Endodermal cell (in vitro differentiated cells): ENCODE measurements at regions not wholly inside any gene's neighbourhood (a gene's known extent, or its start where the extent isn't known, plus 50 kb on each side); places are given as distances from the start of the nearest gene placed in this dataset.

ENCODE experiments used
- DNase-seq: peaks from one replicate; pipeline ENCODE4 v3.0.0-alpha.2; 2017
- H3K27ac ChIP-seq: 2 replicates; pipeline ENCODE4 v1.5.1; 2013; ENCODE audit warnings: mild to moderate bottlenecking, low read depth, low read length, moderate library complexity
- H3K27me3 ChIP-seq: 2 replicates; pipeline ENCODE4 v1.6.1; 2013; ENCODE audit warnings: mild to moderate bottlenecking, low read length, moderate library complexity; ENCODE audit not compliant: insufficient read depth, control insufficient read depth, poor library complexity, severe bottlenecking
- H3K36me3 ChIP-seq: 2 replicates; pipeline ENCODE4 v1.7.0; 2013; ENCODE audit warnings: mild to moderate bottlenecking, low read length, moderate library complexity; ENCODE audit not compliant: control insufficient read depth, insufficient read depth
- H3K4me1 ChIP-seq: one replicate; pipeline ENCODE4 v1.7.0; 2013; ENCODE audit warnings: low read length; ENCODE audit not compliant: control insufficient read depth, insufficient read depth
- H3K4me3 ChIP-seq: 2 replicates; pipeline ENCODE4 v1.5.1; 2013; ENCODE audit warnings: mild to moderate bottlenecking, low read length, moderate library complexity
- H3K9ac ChIP-seq: 2 replicates; pipeline ENCODE4 v1.6.1; 2013; ENCODE audit warnings: mild to moderate bottlenecking, low read length, moderate library complexity; ENCODE audit not compliant: poor library complexity, severe bottlenecking; ENCODE audit errors: extremely low read depth
- H3K9me3 ChIP-seq: 2 replicates; pipeline ENCODE4 v1.6.1; 2013; ENCODE audit warnings: mild to moderate bottlenecking, low read length, moderate library complexity; ENCODE audit not compliant: control insufficient read depth
- H3K27ac Mint-ChIP-seq: 2 replicates; pipeline ENCODE4 v1.8.0; 2020; ENCODE audit warnings: mixed read lengths
- H3K27me3 Mint-ChIP-seq: 2 replicates; pipeline ENCODE4 v1.8.0; 2021; ENCODE audit warnings: mild to moderate bottlenecking, mixed read lengths; ENCODE audit not compliant: insufficient read depth
- H3K36me3 Mint-ChIP-seq: 2 replicates; pipeline ENCODE4 v1.8.0; 2020; ENCODE audit warnings: low read depth, mixed read lengths
- H3K4me1 Mint-ChIP-seq: 2 replicates; pipeline ENCODE4 v1.8.0; 2020; ENCODE audit warnings: mixed read lengths
- H3K4me3 Mint-ChIP-seq: 2 replicates; pipeline ENCODE4 v1.8.0; 2020; ENCODE audit warnings: mild to moderate bottlenecking, moderate library complexity, mixed read lengths
- H3K9me3 Mint-ChIP-seq: 2 replicates; pipeline ENCODE4 v1.8.0; 2020; ENCODE audit warnings: mild to moderate bottlenecking, mixed read lengths
- CTCF ChIP-seq: fragments of 200-600 bp; sonication (generic); conservative IDR thresholded peaks from 2 replicates; pipeline ENCODE4 v1.5.0; 2021; ENCODE audit warnings: antibody characterized with exemption, mild to moderate bottlenecking
- whole genome bisulfite sequencing, 2 experiments: methylation state at CpG; one replicate each; pipeline versions ENCODE4 v1.1.5 to v1.1.7; 2013; ENCODE audit warnings: missing lambda C conversion rate in 2 of 2, mixed read lengths in 1 of 2; ENCODE audit not compliant: insufficient coverage in 1 of 2, insufficient read length in 1 of 2; 5-methylcytosine and 5-hydroxymethylcytosine counted together

DNA sequence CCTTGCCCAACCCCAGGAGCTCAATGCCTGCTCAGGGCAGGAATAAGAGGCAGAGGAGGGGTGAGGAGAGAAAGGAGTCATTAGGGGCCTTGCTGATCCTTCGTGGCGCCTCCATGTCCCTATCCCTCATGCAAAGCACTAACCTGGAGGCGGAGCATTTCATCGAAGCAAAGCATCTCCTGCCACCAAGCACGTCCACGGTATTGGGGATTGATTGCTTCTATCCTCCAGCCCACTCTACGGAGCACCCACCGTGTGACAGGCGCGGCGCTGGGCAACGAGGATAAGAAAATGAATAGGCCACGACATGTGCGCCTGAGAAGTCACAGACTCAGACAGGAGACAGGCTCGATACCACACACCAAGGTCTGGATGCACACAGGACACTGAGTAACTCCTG lies 67.0 kb downstream of the IGLL1 start:
- peaks cover 16% of the 10 kb centered on the region for H3K4me1 Mint-ChIP-seq
- DNase-seq: no peak
- Histone ChIP-seq H3K27ac (peak overlapping the region; percentile 44), H3K9ac (no peak overlapping the region), H3K4me3 (no peak overlapping the region), H3K36me3 (no peaks in the 10 kb centered on the region), H3K9me3 (no peaks in the 10 kb centered on the region), H3K27me3 (no peaks in the 10 kb centered on the region), H3K4me1 (peaks cover 5% of the 10 kb centered on the region)
- no peak for TF ChIP-seq CTCF
- peaks cover 2% of the 10 kb centered on the region for H3K36me3 Mint-ChIP-seq
- no peaks in the 10 kb centered on the region for H3K9me3 Mint-ChIP-seq
- no peak overlapping the region for H3K4me3 Mint-ChIP-seq
- H3K27me3 Mint-ChIP-seq: peaks cover 2% of the 10 kb centered on the region
- 92% methylated on average over 11 to 15 of the region's 15 CpGs for WGBS, 2 experiments
- H3K27ac Mint-ChIP-seq: no peak overlapping the region

- no peak overlapping the region for H3K4me3 Mint-ChIP-seq
- H3K27ac Mint-ChIP-seq: no peak overlapping the region
- no peak for TF ChIP-seq CTCF
- Histone ChIP-seq H3K27me3 (no peaks in the 10 kb centered on the region), H3K4me3 (no peak overlapping the region), H3K9me3 (no peaks in the 10 kb centered on the region), H3K27ac (no peak overlapping the region), H3K4me1 (peaks cover 5% of the 10 kb centered on the region), H3K36me3 (no peaks in the 10 kb centered on the region), H3K9ac (no peak overlapping the region)
- 95 to 100% methylated on average over 2 to 5 of the region's 5 CpGs for WGBS, 2 experiments
- peaks cover 2% of the 10 kb centered on the region for H3K27me3 Mint-ChIP-seq
- H3K9me3 Mint-ChIP-seq: no peaks in the 10 kb centered on the region
- peaks cover 2% of the 10 kb centered on the region for H3K36me3 Mint-ChIP-seq
- peaks cover 16% of the 10 kb centered on the region for H3K4me1 Mint-ChIP-seq
- no peak for DNase-seq
Measured at GRCh38 chr22:23512721-23513120, 67.4 kb downstream of the IGLL1 start.

- no peak for DNase-seq
- 89 to 95% methylated on average over 5 of the region's 5 CpGs for WGBS, 2 experiments
- Histone ChIP-seq H3K36me3 (no peaks in the 10 kb centered on the region), H3K4me1 (peaks cover 5% of the 10 kb centered on the region), H3K9me3 (no peaks in the 10 kb centered on the region), H3K27ac (no peak overlapping the region), H3K4me3 (no peak overlapping the region), H3K27me3 (no peaks in the 10 kb centered on the region), H3K9ac (no peak overlapping the region)
- peaks cover 5% of the 10 kb centered on the region for H3K27me3 Mint-ChIP-seq
- H3K27ac Mint-ChIP-seq: no peak overlapping the region
- H3K9me3 Mint-ChIP-seq: no peaks in the 10 kb centered on the region
- peaks cover 2% of the 10 kb centered on the region for H3K36me3 Mint-ChIP-seq
- no peak overlapping the region for H3K4me3 Mint-ChIP-seq
- no peak for TF ChIP-seq CTCF
- H3K4me1 Mint-ChIP-seq: peaks cover 16% of the 10 kb centered on the region
Measured at GRCh38 chr22:23512348-23512705, 67.8 kb downstream of the IGLL1 start.
